ENCODE measurements at regions not wholly inside any gene's neighbourhood (a gene's known extent, or its start where the extent isn't known, plus 50 kb on each side); places are given as distances from the start of the nearest gene placed in this dataset.

DNA sequence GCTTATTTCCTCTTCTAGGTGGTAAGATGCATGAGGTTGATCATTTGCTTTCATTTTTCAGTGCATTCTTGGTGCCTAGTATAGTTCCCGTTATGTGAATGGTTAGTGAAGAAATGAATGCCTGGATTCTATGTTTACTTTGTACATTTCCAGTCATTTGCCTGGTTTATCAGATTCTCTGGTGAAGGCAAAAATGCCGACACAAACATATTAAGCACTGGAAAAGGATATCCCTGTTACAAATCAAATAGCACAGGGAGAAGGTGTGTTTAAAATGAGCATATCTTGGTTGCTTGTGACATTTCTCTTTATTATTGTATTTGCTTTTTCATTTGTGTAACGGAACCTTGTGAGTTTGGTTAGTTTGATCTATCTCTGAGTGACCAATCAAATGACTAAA is 211.3 kb downstream of the MBL2 start:
- TF ChIP-seq POLR2A (IDR thresholded peaks at IDR 0.05) (no peak), EP300 (IDR thresholded peaks at IDR 0.05) (no peak)
- TF ChIP-seq, protein P1, sequence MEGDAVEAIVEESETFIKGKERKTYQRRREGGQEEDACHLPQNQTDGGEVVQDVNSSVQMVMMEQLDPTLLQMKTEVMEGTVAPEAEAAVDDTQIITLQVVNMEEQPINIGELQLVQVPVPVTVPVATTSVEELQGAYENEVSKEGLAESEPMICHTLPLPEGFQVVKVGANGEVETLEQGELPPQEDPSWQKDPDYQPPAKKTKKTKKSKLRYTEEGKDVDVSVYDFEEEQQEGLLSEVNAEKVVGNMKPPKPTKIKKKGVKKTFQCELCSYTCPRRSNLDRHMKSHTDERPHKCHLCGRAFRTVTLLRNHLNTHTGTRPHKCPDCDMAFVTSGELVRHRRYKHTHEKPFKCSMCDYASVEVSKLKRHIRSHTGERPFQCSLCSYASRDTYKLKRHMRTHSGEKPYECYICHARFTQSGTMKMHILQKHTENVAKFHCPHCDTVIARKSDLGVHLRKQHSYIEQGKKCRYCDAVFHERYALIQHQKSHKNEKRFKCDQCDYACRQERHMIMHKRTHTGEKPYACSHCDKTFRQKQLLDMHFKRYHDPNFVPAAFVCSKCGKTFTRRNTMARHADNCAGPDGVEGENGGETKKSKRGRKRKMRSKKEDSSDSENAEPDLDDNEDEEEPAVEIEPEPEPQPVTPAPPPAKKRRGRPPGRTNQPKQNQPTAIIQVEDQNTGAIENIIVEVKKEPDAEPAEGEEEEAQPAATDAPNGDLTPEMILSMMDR (IDR thresholded peaks at IDR 0.05), result no peak
